GM21447 (cell line): ENCODE measurements at regions not wholly inside any gene's neighbourhood (a gene's known extent, or its start where the extent isn't known, plus 50 kb on each side); places are given as distances from the start of the nearest gene placed in this dataset.

Experiments
- ATAC-seq: cut with Tn5 transposase; IDR thresholded peaks from one replicate; pipeline ENCODE4 v1.9.1; 2021; ENCODE audit not compliant: unreplicated experiment

DNA sequence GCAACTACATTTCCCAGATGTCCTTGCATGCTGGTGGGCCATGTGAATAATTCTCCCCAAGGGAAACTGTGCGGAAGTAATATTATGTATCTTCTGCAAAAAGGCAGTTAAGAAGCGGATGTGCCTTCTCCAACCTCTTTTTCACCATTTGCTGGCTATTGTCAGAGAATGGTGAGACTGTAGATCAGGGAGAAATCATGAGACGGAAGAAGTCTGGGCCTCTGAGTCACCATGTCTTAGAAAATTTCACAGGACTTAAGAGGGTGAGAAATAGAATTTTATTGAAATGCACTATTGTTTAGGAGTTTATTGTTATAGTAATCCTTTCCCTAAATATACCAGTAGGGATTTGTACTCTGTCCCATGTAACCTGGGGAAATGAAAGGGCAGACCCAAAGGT is 298.7 kb upstream of the ZC3H12C start:
- ATAC-seq: no peak

DNA sequence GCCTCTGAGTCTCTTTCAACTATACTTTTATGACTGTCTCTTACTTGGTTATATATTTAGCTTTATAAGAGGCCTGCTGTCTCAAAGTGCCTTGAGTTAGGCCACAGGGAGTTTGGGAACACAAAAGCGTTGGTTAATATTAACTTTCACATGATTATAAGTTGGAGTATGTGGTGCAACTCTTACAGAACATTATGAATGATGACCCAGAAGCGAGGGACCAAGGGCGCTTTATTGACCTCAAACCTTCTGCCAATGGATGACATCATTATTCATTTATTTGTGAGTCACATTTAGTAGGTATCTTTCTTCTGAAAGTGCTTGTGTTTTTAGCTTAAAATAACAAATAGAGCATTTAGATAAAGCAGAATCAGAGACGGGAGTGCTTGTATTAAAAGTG is 298.0 kb upstream of the ZC3H12C start:
- ATAC-seq: no peak

DNA sequence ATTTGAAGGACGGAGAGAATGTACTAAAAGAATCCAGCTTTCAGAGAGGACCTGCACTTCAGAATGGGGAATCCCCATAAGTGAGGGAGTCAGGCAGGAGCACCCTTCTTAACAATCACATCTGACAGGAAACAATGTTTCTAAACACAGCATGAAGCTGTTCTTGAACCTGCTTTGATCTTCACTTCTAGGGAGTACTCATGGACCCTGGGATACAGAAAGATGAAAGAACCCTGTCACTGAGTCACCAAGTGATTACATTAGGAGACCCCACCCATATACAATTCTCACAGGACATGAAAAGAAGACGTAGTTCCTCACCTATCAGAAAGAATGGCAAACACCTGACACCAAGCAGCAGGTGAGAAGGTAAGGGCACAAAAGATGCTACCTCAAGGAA is 296.9 kb upstream of the ZC3H12C start:
- no peak for ATAC-seq

GRCh38 chr11:109798521-109798920 is 294.7 kb upstream of the ZC3H12C start:
- ATAC-seq: no peak

- no peak for ATAC-seq
Observed at GRCh38 chr11:109799604-109800003, 293.6 kb upstream of the ZC3H12C start.

- no peak for ATAC-seq
Observed at GRCh38 chr11:109804911-109805310, 288.3 kb upstream of the ZC3H12C start.

DNA sequence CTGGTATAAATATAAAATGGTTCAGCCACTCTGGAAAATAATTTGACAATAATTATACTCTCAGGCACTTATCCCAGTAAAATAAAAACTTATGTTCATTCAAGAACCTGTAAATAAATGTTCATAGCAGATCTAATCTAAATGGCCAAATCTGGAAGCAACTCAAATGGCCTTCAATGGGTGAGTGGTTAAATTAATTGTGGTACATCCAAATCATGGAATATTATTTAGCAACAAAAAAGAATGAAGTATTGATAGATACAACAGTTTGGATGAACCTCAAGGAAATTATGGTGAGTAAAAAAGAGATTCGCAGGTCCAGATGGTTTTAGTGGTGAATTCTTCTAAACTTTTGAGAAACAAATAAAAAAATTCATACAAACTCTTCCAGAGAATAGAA is 287.0 kb upstream of the ZC3H12C start:
- ATAC-seq: no peak

GRCh38 chr11:109808569-109808968 is 284.6 kb upstream of the ZC3H12C start:
- ATAC-seq: no peak

DNA sequence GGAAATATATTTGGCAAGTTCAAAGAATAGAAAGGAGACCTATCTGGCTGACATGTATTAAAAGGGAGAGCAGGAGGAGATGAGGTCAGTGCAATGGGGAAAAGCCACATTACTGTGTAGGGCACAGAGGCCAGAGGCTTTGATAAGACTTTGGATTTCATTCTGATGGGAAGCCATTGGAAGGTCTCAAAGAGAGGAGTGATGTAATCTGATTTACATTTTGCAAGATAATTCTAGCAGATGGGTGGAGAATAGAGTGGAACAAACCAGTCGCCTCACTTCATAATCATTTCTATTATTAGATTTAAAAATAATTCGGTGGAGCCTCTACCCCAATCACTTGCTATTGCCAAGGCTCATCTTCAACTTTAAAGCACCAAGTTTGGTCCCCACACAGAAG is 278.4 kb upstream of the ZC3H12C start:
- no peak for ATAC-seq

- no peak for ATAC-seq
Observed at GRCh38 chr11:109815500-109816150, 277.6 kb upstream of the ZC3H12C start.

DNA sequence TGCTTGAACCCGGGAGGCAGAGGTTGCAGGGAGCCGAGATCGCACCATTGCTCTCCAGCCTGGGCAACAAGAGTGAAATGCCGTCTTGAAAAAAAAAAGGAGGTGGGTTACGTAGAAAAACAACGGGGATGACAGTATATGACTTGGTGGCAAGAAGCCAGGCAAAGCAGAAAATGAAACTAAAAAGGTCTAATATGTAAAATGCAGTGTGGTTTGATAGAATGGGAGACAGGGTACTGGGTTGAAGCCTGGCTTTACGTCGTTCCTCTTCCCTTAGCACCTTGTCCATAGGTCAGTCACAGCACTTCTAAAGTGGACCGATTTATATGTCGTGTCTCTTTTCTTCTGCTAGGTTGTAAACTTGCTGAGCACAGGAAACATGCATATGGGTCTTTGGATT is 274.9 kb upstream of the ZC3H12C start:
- ATAC-seq: no peak

DNA sequence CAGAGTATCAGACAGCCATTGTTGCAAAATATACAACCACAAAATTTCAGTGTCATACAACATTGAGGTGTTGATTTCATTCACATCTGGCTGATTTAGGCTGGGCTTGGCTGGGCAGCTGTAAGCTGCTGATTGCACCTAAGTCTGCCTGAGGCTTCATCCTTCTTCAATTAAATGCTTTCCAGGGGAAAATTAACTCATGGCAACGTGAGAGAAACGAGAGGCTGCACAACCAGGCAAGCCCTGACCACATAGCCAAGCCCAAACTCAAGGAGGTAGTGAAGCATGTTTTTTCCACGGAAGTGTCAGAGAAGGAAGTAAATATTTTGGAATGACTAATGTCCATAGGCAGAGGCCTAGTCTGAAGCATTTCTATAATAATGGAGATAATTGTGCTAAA is 273.8 kb upstream of the ZC3H12C start:
- ATAC-seq: no peak

- ATAC-seq: no peak
Observed at GRCh38 chr11:109821511-109821910, 271.7 kb upstream of the ZC3H12C start.

DNA sequence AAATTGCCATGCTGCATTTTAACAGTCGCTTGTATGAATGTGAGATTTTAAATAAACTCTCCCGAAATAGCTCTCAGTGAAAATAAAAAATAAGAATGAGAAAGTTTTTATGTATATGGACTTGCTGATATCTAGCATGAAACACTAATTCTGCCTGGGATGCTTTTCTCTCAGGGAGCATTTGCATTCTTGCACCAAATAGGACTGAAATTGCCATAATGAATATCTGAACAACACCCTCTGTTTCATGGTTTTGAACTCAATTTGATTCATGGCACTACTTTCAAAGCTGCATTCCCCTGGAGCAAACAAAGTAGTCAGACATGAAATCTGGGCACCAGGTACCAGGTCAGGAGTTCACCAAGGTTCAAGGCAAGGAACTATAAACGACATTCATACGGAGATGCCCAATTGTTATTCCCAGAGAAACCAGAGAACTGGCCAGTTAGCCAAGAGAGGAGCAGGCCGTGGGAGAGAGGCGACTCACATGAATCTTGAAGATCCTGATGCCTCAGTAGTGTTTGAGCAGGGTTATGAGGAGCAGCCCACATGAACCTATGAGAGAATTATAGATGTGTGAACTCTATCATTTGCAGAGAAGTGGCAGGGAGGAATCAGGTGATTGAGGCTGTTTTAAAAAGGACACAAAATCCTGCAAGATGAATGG is 270.6 kb upstream of the ZC3H12C start:
- no peak for ATAC-seq

- no peak for ATAC-seq
Observed at GRCh38 chr11:109828387-109828786, 264.8 kb upstream of the ZC3H12C start.

DNA sequence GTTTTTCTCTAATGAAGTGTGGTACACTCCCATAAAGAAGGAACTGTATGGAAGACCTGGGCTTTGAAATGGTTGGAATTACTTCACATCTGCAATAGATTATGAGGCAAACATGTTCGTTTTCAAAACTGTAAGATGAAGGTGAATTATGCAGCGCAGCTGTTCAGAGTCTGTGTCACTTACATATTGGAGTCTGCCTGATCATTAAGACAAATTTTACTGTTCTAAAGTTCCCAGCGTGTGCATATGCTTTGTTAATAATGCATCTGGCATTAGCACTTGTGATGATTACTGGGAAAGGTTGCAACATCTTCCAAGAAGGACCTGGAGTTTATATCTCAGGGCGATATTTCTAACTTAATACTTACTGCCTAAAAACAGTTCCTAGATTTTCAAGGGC is 255.2 kb upstream of the ZC3H12C start:
- no peak for ATAC-seq

DNA sequence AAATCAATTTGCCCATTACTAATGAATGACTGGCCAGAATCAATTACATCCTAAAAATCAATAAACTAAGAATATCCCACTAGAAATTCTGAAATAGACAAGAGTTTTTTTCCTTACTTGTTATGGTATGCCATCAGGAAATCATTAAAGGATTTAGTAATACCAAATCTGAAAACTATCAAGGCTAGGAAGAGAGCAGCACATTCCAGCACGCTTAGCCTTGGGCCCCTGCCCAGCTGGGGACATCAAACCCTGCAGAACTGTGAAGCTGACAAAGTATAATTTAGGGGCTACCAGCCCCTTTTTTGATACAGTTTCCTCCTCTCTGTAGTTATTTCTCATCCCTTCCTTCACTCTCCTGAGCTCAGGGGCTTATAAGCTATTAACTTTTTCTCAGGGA is 247.8 kb upstream of the ZC3H12C start:
- no peak for ATAC-seq

DNA sequence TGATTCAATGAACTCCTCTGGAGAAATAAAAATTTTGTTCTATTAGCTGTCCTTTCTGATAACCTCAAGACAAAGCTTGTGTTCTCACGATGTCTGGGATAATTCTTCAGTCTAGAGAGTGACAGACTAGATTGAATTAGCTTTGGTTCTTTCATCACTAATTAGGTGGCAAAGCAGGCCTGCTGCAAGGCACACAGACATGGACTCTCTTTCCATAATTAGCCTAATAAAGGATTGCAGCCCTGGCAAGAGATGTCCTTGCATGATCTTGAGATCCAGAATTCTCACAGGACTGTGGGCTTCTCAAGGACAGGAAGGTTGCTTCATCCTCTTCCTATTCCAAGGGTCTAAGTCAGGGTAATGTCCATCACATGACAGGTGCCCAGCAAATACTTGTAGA is 245.6 kb upstream of the ZC3H12C start:
- ATAC-seq: no peak

DNA sequence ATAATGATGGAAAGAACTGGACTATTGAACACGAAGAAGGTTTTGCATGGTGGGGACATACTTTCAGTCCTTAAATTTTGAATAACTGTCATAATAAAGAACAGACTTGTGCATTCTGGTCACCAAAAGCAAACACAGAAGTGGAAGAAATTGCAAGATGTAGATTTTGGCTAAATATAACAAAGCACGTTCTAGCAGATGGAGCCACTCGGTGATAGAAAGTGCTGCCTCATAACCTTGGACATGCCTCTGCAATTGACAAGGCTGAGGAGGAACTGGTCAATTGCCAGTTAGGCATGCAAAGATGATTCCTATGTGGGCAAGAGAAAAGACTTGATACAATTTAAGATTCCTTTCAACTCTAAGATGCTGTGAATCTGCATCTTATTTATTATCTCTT is 244.1 kb upstream of the ZC3H12C start:
- no peak for ATAC-seq

GRCh38 chr11:109849946-109850345 is 243.2 kb upstream of the ZC3H12C start:
- ATAC-seq: no peak

DNA sequence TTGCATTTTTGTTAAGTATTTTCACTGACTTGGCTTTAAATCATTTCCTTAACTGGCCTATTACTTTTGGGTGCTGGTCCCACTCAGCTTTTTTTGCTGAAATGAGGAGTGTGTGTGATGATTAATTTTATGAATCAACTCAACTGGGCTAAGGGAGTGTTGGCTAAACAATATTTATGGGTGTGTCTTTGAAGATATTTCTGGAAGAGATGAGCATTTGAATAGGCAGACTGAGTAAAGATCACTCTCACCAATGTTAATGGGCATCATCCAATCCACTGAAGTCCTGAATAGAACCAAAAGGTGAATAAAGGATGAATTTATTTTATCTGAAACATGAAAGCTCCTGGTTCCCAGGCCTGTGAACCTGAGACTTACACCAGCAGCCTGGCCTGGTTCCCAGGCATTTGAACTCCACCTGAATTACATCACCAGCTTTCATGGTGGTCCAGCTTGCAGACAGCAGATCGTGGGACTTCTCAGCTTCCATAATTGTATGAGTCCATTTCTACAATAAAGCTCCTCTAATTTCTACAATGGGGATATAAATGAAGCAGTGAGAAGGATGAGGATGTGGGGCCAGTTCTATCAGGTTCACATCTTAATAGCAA is 241.3 kb upstream of the ZC3H12C start:
- no peak for ATAC-seq

GRCh38 chr11:109853156-109853776 is 239.9 kb upstream of the ZC3H12C start:
- peak; percentile 80 for ATAC-seq
